NB4 (cell line): ENCODE measurements at regions not wholly inside any gene's neighbourhood (a gene's known extent, or its start where the extent isn't known, plus 50 kb on each side); places are given as distances from the start of the nearest gene placed in this dataset.

Experiments
- CTCF ChIP-seq: IDR thresholded peaks from one replicate; pipeline ENCODE4 v1.5.1; 2012; ENCODE audit warnings: low read depth, low read length
- POLR2A ChIP-seq: IDR thresholded peaks from 2 replicates; pipeline ENCODE4 v1.6.1; 2011; ENCODE audit warnings: mild to moderate bottlenecking; ENCODE audit not compliant: insufficient read length; ENCODE audit errors: extremely low read depth

GRCh38 chr19:30870876-30871275 is 478.4 kb downstream of the TSHZ3 start:
- TF ChIP-seq CTCF (no peak), POLR2A (no peak)
